Breast epithelium (tissue), 4 donors: ENCODE measurements at regions not wholly inside any gene's neighbourhood (a gene's known extent, or its start where the extent isn't known, plus 50 kb on each side); places are given as distances from the start of the nearest gene placed in this dataset.
A peak's percentile ranks its signal among the peaks of the same experiment; 100 is the strongest.

Experiments
- DNase-seq, 2 donors: peaks; one replicate each; pipeline ENCODE4 v3.0.0-alpha.2; 2019; ENCODE audit warnings: low spot score in 2 of 2
- H3K27ac ChIP-seq, 2 donors: fragments of 200-600 bp; sonication (generic) in 1 of 2; one replicate each; pipeline ENCODE4 v1.5.1; 2016 to 2019; ENCODE audit warnings: mild to moderate bottlenecking in 1 of 2
- H3K27me3 ChIP-seq, 2 donors: fragments of 200-600 bp; sonication (generic) in 1 of 2; one replicate each; pipeline versions ENCODE4 v1.5.1 to v1.6.0; 2017 to 2019; ENCODE audit warnings: control low read depth in 1 of 2, mild to moderate bottlenecking in 1 of 2
- H3K36me3 ChIP-seq: fragments of 200-600 bp; one replicate; pipeline ENCODE4 v1.5.1; 2019
- H3K4me1 ChIP-seq, 2 donors: fragments of 200-600 bp; sonication (generic); one replicate each; pipeline ENCODE4 v1.5.1; 2016 to 2019; ENCODE audit warnings: control low read depth in 1 of 2
- H3K4me3 ChIP-seq, 3 donors: fragments of 200-600 bp; sonication (generic); 1 replicate in 2 of 3; 2 replicates in 1 of 3; pipeline ENCODE4 v1.5.1; 2016 to 2019; ENCODE audit warnings: mild to moderate bottlenecking in 3 of 3, moderate library complexity in 2 of 3
- H3K9me3 ChIP-seq, 2 donors: fragments of 200-600 bp; sonication (generic) in 1 of 2; one replicate each; pipeline ENCODE4 v1.5.1; 2016 to 2019; ENCODE audit warnings: control low read depth in 1 of 2
- CTCF ChIP-seq, 3 donors: fragments of 450-650 bp; IDR thresholded peaks; one replicate each; pipeline ENCODE4 v1.5.1; 2016 to 2017; ENCODE audit warnings: antibody characterized with exemption in 3 of 3, mild to moderate bottlenecking in 3 of 3, moderate library complexity in 3 of 3
- POLR2A ChIP-seq: fragments of 450-650 bp; IDR thresholded peaks from one replicate; pipeline ENCODE4 v1.6.1; 2016; ENCODE audit warnings: antibody characterized with exemption, mild to moderate bottlenecking, moderate library complexity
- POLR2AphosphoS5 ChIP-seq, 3 donors: sonication (generic); formaldehyde crosslinking; IDR thresholded peaks; one replicate each; pipeline ENCODE4 v1.6.1; 2017; ENCODE audit warnings: antibody characterized with exemption in 3 of 3
- intact Hi-C: fragments of 100-400 bp; cut with DNase I; formaldehyde crosslinking; loops from one replicate; pipeline ENCODE4 v1.15.1; 2023; ENCODE audit warnings: low total_unique reads

DNA sequence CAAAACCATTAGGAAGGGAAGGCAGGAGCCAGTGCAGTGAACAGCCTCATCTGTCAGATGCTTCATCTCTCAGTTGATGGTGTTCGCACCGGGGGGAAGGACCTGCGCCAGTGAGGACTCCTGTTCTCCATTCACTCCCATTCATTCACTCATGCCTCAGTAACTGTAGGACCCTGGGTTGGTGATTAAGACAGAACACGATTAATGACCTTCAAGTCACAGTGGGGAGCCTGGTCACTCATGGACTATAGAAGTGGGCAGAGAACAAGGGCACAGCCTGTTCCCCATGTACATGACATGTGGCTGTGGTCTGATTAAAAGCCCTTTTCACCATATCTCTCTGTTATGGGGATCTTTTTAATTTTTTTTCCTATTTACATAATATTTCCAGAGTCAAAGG, 113.3 kb downstream of the RPS12 start:
- no peaks in the 10 kb centered on the region for H3K27me3 ChIP-seq
- no peaks in the 10 kb centered on the region for H3K4me1 ChIP-seq
- TF ChIP-seq POLR2AphosphoS5 (IDR thresholded peaks at IDR 0.05) (no peak), POLR2A (no peak), CTCF (IDR thresholded peaks at IDR 0.05) (no peak)
- no peaks in the 10 kb centered on the region for H3K36me3 ChIP-seq
- DNase-seq, result no peak
- no peak overlapping the region for H3K27ac ChIP-seq
- intact Hi-C loops, result no loop called here
- H3K4me3 ChIP-seq, result no peak overlapping the region
- H3K9me3 ChIP-seq, result no peaks in the 10 kb centered on the region

DNA sequence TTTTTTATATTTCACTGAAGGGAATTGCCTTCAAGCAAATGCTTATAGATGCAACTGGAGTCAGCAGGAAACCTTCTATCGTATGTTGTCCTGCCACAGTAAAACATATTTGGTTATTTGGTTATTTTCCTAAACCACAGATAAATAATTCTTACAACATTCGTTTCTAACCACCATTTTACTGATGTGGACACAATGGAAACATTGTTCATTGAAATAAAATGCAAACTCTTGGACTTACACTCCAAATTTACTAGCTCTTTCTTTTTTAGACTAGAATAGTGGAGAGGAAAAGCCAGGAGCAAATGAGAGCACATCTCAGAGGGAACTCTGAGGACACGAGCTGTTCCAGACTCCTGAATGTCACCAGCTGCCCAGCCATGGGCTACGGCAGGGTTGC, 114.8 kb downstream of the RPS12 start:
- no peaks in the 10 kb centered on the region for H3K36me3 ChIP-seq
- no peak for DNase-seq
- no peaks in the 10 kb centered on the region for H3K9me3 ChIP-seq
- no peaks in the 10 kb centered on the region for H3K27me3 ChIP-seq
- no peak overlapping the region for H3K27ac ChIP-seq
- H3K4me3 ChIP-seq, result no peak overlapping the region
- intact Hi-C loops, result no loop called here
- H3K4me1 ChIP-seq, result no peaks in the 10 kb centered on the region
- no peak for TF ChIP-seq CTCF (IDR thresholded peaks at IDR 0.05)
- no peak for TF ChIP-seq POLR2AphosphoS5 (IDR thresholded peaks at IDR 0.05)
- no peak for TF ChIP-seq POLR2A

DNA sequence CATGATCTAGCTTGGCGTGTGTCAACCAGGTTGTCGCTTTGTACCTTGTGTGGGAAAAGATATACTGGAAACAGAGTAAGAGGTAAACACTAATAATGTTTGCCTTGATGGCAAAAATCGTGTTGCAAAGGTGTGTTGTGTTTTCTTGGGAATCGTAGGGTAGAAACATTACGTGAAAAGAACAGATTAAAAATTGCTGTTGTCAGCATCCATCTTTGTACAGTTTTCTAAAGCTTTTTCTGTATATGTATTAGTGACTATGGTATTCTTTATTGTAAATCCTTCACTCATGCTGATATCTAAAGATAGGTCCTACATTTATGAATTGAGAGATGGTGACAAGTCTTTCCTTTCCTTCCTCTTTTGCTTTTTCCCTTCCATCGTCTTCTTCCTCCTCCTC, 116.9 kb downstream of the RPS12 start:
- no peak for DNase-seq
- Histone ChIP-seq H3K27me3 (no peaks in the 10 kb centered on the region), H3K9me3 (no peaks in the 10 kb centered on the region), H3K27ac (no peak overlapping the region), H3K4me1 (no peaks in the 10 kb centered on the region), H3K36me3 (no peaks in the 10 kb centered on the region), H3K4me3 (no peak overlapping the region)
- no peak for TF ChIP-seq POLR2AphosphoS5 (IDR thresholded peaks at IDR 0.05)
- no peak for TF ChIP-seq CTCF (IDR thresholded peaks at IDR 0.05)
- TF ChIP-seq POLR2A, result no peak
- intact Hi-C loops, result no loop called here

GRCh38 chr6:132931936-132932514, 117.7 kb downstream of the RPS12 start:
- TF ChIP-seq POLR2AphosphoS5 (IDR thresholded peaks at IDR 0.05) (no peak), POLR2A (no peak), CTCF (IDR thresholded peaks at IDR 0.05) (no peak)
- H3K27ac ChIP-seq, result peak overlapping the region in 1 of 2 donors; percentile 12
- H3K27me3 ChIP-seq, result no peaks in the 10 kb centered on the region
- peak in 1 of 2 donors; percentile 39 for DNase-seq
- H3K9me3 ChIP-seq, result no peaks in the 10 kb centered on the region
- no peaks in the 10 kb centered on the region for H3K4me1 ChIP-seq
- no peak overlapping the region for H3K4me3 ChIP-seq
- no peaks in the 10 kb centered on the region for H3K36me3 ChIP-seq
- intact Hi-C loops, result no loop called here

GRCh38 chr6:132932588-132932987, 118.2 kb downstream of the RPS12 start:
- no peak for TF ChIP-seq CTCF (IDR thresholded peaks at IDR 0.05)
- no peak for TF ChIP-seq POLR2AphosphoS5 (IDR thresholded peaks at IDR 0.05)
- TF ChIP-seq POLR2A, result no peak
- DNase-seq, result no peak
- Histone ChIP-seq H3K27me3 (no peaks in the 10 kb centered on the region), H3K36me3 (no peaks in the 10 kb centered on the region), H3K27ac (no peak overlapping the region), H3K4me3 (no peak overlapping the region), H3K4me1 (no peaks in the 10 kb centered on the region), H3K9me3 (no peaks in the 10 kb centered on the region)
- intact Hi-C loops, result no loop called here
